Trophoblast cell (in vitro differentiated cells and primary cell): ENCODE measurements at regions not wholly inside any gene's neighbourhood (a gene's known extent, or its start where the extent isn't known, plus 50 kb on each side); places are given as distances from the start of the nearest gene placed in this dataset.
"Not testable (repeated sequence)": the region's sequence is repeated elsewhere in the genome, so short reads cannot be mapped to it uniquely, and the experiment has no call there.

Experiments
- DNase-seq, 2 donors: peaks; one replicate each; pipeline ENCODE4 v3.0.0-alpha.2; 2016
- H2AFZ ChIP-seq: 2 replicates; pipeline ENCODE4 v1.6.1; 2013; ENCODE audit warnings: low read length, moderate library complexity, mild to moderate bottlenecking; ENCODE audit not compliant: insufficient read depth, poor library complexity
- H2AK5ac ChIP-seq: 2 replicates; pipeline ENCODE4 v1.6.1; 2013; ENCODE audit warnings: mild to moderate bottlenecking, low read length
- H2BK120ac ChIP-seq: 2 replicates; pipeline ENCODE4 v1.6.1; 2013; ENCODE audit warnings: low read length, mild to moderate bottlenecking, moderate library complexity; ENCODE audit not compliant: insufficient read depth, poor library complexity
- H2BK12ac ChIP-seq: 2 replicates; pipeline ENCODE4 v1.6.1; 2013; ENCODE audit warnings: mild to moderate bottlenecking, low read length, moderate library complexity
- H2BK5ac ChIP-seq: 2 replicates; pipeline ENCODE4 v1.6.1; 2013; ENCODE audit warnings: low read length, low read depth, moderate library complexity, mild to moderate bottlenecking; ENCODE audit not compliant: poor library complexity
- H3K14ac ChIP-seq: 2 replicates; pipeline ENCODE4 v1.6.1; 2013; ENCODE audit warnings: mild to moderate bottlenecking, low read length
- H3K18ac ChIP-seq: 2 replicates; pipeline ENCODE4 v1.6.1; 2013; ENCODE audit warnings: mild to moderate bottlenecking, low read length
- H3K23ac ChIP-seq: 2 replicates; pipeline ENCODE4 v1.6.1; 2013; ENCODE audit warnings: low read length
- H3K27ac ChIP-seq: 2 replicates; pipeline ENCODE4 v1.5.1; 2013; ENCODE audit warnings: low read depth, mild to moderate bottlenecking, inconsistent platforms, low read length, moderate library complexity
- H3K27me3 ChIP-seq: 2 replicates; pipeline ENCODE4 v1.6.1; 2013; ENCODE audit warnings: inconsistent platforms, mild to moderate bottlenecking, low read length, moderate library complexity; ENCODE audit not compliant: insufficient read depth
- H3K36me3 ChIP-seq, 2 experiments: 1 replicate in 1 of 2; 2 replicates in 1 of 2; pipeline ENCODE4 v1.6.1; 2013; ENCODE audit warnings: low read length in 2 of 2, mild to moderate bottlenecking in 2 of 2, moderate library complexity in 1 of 2; ENCODE audit not compliant: insufficient read depth in 2 of 2, control insufficient read depth in 1 of 2
- H3K4ac ChIP-seq: 2 replicates; pipeline ENCODE4 v1.6.1; 2013; ENCODE audit warnings: low read depth, mild to moderate bottlenecking, low read length, moderate library complexity
- H3K4me1 ChIP-seq, 2 experiments: 1 replicate in 1 of 2; 2 replicates in 1 of 2; pipeline ENCODE4 v1.6.1; 2013; ENCODE audit warnings: low read length in 2 of 2, mild to moderate bottlenecking in 2 of 2, moderate library complexity in 1 of 2; ENCODE audit not compliant: insufficient read depth in 2 of 2, control insufficient read depth in 1 of 2
- H3K4me2 ChIP-seq: 2 replicates; pipeline ENCODE4 v1.6.1; 2013; ENCODE audit warnings: inconsistent platforms, mild to moderate bottlenecking, low read length, moderate library complexity
- H3K4me3 ChIP-seq: 2 replicates; pipeline ENCODE4 v1.5.1; 2013; ENCODE audit warnings: mild to moderate bottlenecking, low read depth, low read length, inconsistent platforms
- H3K79me1 ChIP-seq: one replicate; pipeline ENCODE4 v1.6.1; 2013; ENCODE audit warnings: low read length
- H3K79me2 ChIP-seq: 2 replicates; pipeline ENCODE4 v1.6.1; 2013; ENCODE audit warnings: low read length, mild to moderate bottlenecking; ENCODE audit not compliant: control insufficient read depth, insufficient read depth, poor library complexity
- H3K9ac ChIP-seq: 2 replicates; pipeline ENCODE4 v1.6.1; 2013; ENCODE audit warnings: mild to moderate bottlenecking, low read length
- H3K9me3 ChIP-seq: 2 replicates; pipeline ENCODE4 v1.6.1; 2013; ENCODE audit warnings: low read depth, mild to moderate bottlenecking, control low read depth, inconsistent platforms, low read length; ENCODE audit not compliant: insufficient read depth
- H4K12ac ChIP-seq: 2 replicates; pipeline ENCODE4 v1.6.1; 2013; ENCODE audit warnings: low read depth, mild to moderate bottlenecking, low read length, moderate library complexity
- H4K8ac ChIP-seq: 2 replicates; pipeline ENCODE4 v1.6.1; 2013; ENCODE audit warnings: low read depth, mild to moderate bottlenecking, low read length, moderate library complexity
- H4K91ac ChIP-seq: one replicate; pipeline ENCODE4 v1.6.1; 2013; ENCODE audit warnings: low read depth, mild to moderate bottlenecking, low read length, moderate library complexity
- WGBS: extraction: QIAGEN DNeasy Blood & Tissue Kit; methylation state at CpG from one replicate; pipeline ENCODE4 v1.1.7; 2013; ENCODE audit warnings: missing lambda C conversion rate; ENCODE audit not compliant: insufficient read length, insufficient coverage; ENCODE audit errors: extremely low coverage; 5-methylcytosine and 5-hydroxymethylcytosine counted together

DNA sequence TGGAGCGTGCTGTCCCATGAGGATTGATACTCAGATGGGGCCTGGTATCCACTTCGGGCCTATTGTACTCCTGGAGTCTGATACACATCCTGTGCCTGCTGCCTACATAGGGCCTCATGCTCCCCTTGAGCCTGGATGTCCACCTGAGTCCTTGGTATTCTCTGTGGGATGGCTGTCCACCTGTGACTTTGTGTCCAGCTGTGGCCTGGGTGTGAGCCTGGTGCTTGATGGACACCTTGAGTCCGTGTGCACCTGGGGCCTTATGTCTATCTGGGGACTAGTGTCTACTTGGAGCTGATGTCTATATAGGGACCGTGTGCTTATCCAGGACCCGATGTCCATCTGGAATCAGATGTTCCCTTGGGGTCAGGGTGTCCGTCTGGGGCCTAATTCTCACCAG is 75.9 kb upstream of the THOC3 start:
- H3K36me3 ChIP-seq, H3K23ac ChIP-seq, H4K91ac ChIP-seq, H2AFZ ChIP-seq, H3K9ac ChIP-seq, H4K8ac ChIP-seq, H3K9me3 ChIP-seq, H3K4me2 ChIP-seq, DNase-seq, H2BK12ac ChIP-seq, H3K27me3 ChIP-seq, H3K18ac ChIP-seq, H3K4me1 ChIP-seq, H2AK5ac ChIP-seq, H3K27ac ChIP-seq, H3K14ac ChIP-seq, H3K79me1 ChIP-seq, H2BK5ac ChIP-seq, H3K4ac ChIP-seq, H3K4me3 ChIP-seq, H2BK120ac ChIP-seq, H3K79me2 ChIP-seq, H4K12ac ChIP-seq: not testable (repeated sequence)
- no CpG with 5 or more reads among the region's 6 CpGs for WGBS

GRCh38 chr5:176044431-176044830 is 76.3 kb upstream of the THOC3 start:
- not testable (repeated sequence) for H4K91ac ChIP-seq, H2BK12ac ChIP-seq, H3K4me2 ChIP-seq, H3K4me3 ChIP-seq, H3K9me3 ChIP-seq, H3K36me3 ChIP-seq, H4K12ac ChIP-seq, H3K9ac ChIP-seq, H3K23ac ChIP-seq, H4K8ac ChIP-seq, H3K18ac ChIP-seq, H2AK5ac ChIP-seq, H3K79me2 ChIP-seq, H3K27me3 ChIP-seq, H3K27ac ChIP-seq, H2AFZ ChIP-seq, H3K4ac ChIP-seq, DNase-seq, H3K4me1 ChIP-seq, H3K79me1 ChIP-seq, H3K14ac ChIP-seq, H2BK120ac ChIP-seq, H2BK5ac ChIP-seq
- no CpG with 5 or more reads among the region's 10 CpGs for WGBS

DNA sequence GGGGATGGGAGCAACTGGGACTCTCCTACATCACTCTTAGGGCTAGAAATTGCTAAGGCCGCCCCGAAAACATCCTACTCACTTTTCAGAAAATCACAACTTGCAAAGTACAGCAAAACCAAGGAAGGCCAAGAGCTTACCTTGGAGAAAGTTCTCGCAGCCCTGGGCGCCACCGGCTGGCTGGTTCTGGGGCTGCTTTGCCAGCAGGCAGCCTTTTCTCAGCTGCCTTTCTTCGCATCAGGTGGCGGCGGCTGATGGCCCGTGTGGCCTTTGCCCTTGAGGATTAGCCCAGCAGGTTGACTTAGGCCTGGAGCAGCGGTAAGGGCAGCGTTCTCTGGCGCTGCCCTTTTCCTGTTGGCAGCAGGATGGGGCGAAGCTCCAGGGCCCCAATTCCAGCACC is 77.3 kb upstream of the THOC3 start:
- H2AFZ ChIP-seq, H3K4me2 ChIP-seq, H4K91ac ChIP-seq, H3K4me1 ChIP-seq, H3K4me3 ChIP-seq, H4K12ac ChIP-seq, H3K14ac ChIP-seq, H3K18ac ChIP-seq, DNase-seq, H2BK12ac ChIP-seq, H3K27me3 ChIP-seq, H4K8ac ChIP-seq, H3K9me3 ChIP-seq, H2AK5ac ChIP-seq, H3K79me2 ChIP-seq, H3K9ac ChIP-seq, H3K79me1 ChIP-seq, H3K23ac ChIP-seq, H2BK5ac ChIP-seq, H3K27ac ChIP-seq, H3K36me3 ChIP-seq, H3K4ac ChIP-seq, H2BK120ac ChIP-seq: not testable (repeated sequence)
- WGBS = no CpG with 5 or more reads among the region's 13 CpGs

DNA sequence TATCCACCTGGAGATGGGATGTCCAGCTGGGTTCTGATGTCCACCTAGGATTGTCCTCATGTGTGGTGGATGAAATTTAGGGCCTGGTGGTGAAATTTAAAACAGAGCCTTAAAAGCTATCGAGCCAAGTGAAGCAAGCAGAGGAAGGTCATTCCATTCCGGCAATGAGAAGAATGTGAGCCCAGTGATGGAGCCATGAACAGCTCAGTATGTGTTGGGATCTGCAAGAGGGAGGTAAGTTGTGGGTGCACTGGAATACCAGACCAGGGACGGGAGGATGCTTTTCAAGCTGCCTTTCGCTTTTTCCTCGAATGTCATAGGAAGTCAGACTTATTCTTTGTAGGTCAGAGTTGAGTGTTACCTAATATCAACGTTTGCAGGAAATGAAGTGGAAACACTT is 80.6 kb upstream of the THOC3 start:
- not testable (repeated sequence) for H3K4me3 ChIP-seq, H3K18ac ChIP-seq, H3K79me2 ChIP-seq, H2AFZ ChIP-seq, H3K36me3 ChIP-seq, H4K8ac ChIP-seq, H4K91ac ChIP-seq, H4K12ac ChIP-seq, H2BK120ac ChIP-seq, H3K4ac ChIP-seq, H2BK12ac ChIP-seq, H3K9ac ChIP-seq, H3K23ac ChIP-seq, H3K9me3 ChIP-seq, H2AK5ac ChIP-seq, H3K14ac ChIP-seq, H3K4me1 ChIP-seq, H3K27ac ChIP-seq, H2BK5ac ChIP-seq, H3K79me1 ChIP-seq, H3K4me2 ChIP-seq, H3K27me3 ChIP-seq
- peak; percentile 43 to 77 for DNase-seq
- no CpG with 5 or more reads among the region's 6 CpGs for WGBS
